HUES48 (cell line): ENCODE measurements at regions not wholly inside any gene's neighbourhood (a gene's known extent, or its start where the extent isn't known, plus 50 kb on each side); places are given as distances from the start of the nearest gene placed in this dataset.
"Not testable (repeated sequence)": the region's sequence is repeated elsewhere in the genome, so short reads cannot be mapped to it uniquely, and the experiment has no call there.

Experiments
- H3K27ac ChIP-seq: one replicate; pipeline ENCODE4 v1.7.0; 2013; ENCODE audit warnings: low read depth, low read length, inconsistent platforms
- H3K27me3 ChIP-seq: 2 replicates; pipeline ENCODE4 v1.6.1; 2013; ENCODE audit warnings: mild to moderate bottlenecking, low read length; ENCODE audit not compliant: control insufficient read depth, insufficient read depth
- H3K36me3 ChIP-seq: 2 replicates; pipeline ENCODE4 v1.6.1; 2013; ENCODE audit warnings: low read length; ENCODE audit not compliant: control insufficient read depth, insufficient read depth
- H3K4me1 ChIP-seq: 2 replicates; pipeline ENCODE4 v1.6.1; 2013; ENCODE audit warnings: mild to moderate bottlenecking, low read length; ENCODE audit not compliant: control insufficient read depth, insufficient read depth
- H3K4me3 ChIP-seq: 2 replicates; pipeline ENCODE4 v1.5.1; 2013; ENCODE audit warnings: mild to moderate bottlenecking, low read depth, low read length
- H3K9ac ChIP-seq: 2 replicates; pipeline ENCODE4 v1.6.1; 2013; ENCODE audit warnings: mild to moderate bottlenecking, low read depth, low read length, moderate library complexity
- H3K9me3 ChIP-seq: 2 replicates; pipeline ENCODE4 v1.6.1; 2013; ENCODE audit warnings: low read length; ENCODE audit not compliant: control insufficient read depth, insufficient read depth

DNA sequence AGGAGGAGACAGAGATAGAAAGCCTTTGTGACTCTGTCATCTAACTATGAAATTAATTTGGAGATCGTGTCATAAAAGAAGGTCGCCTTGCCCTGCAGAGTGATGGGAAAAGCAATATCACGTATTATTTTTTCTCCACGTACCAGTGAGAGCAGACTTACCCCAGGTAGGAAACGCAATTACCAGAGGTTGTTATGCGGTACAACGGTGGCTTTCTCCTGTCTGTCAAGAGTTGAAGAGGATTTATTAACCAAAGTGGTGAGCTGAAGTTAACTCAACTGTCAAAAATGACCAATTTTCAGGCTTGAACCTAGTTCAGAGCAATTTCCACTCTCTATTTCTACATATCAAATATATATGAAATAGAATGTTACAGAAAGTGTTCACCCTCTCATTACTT, 282.6 kb upstream of the PFKP start:
- Histone ChIP-seq H3K9me3 (no peaks in the 10 kb centered on the region), H3K4me3 (no peak overlapping the region), H3K36me3 (no peaks in the 10 kb centered on the region), H3K9ac (no peak overlapping the region), H3K27ac (no peak overlapping the region), H3K4me1 (no peaks in the 10 kb centered on the region), H3K27me3 (no peaks in the 10 kb centered on the region)

GRCh38 chr10:2782950-2783349, 284.4 kb upstream of the PFKP start:
- Histone ChIP-seq H3K27me3 (no peaks in the 10 kb centered on the region), H3K36me3 (no peaks in the 10 kb centered on the region), H3K4me1 (no peaks in the 10 kb centered on the region), H3K9ac (no peak overlapping the region), H3K27ac (no peak overlapping the region), H3K9me3 (no peaks in the 10 kb centered on the region), H3K4me3 (no peak overlapping the region)

DNA sequence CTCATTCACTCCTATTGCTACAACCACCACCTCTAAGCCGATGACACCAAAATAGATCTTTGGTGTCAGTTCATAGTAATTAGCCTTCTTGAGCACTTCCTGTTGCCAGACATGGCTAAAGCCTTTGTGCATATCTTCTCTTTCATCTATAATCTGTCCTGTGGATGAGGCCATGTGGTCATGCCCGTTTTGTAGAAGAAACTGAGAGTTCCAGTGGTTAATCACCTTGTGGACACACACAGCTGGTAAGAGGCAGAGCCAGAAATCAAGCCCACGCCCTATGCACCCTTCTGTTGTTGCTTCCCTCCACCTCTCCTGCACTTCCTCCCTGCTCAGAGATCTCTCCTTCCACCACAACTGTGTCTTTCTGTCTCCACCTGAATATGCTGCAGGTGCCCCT, 285.1 kb upstream of the PFKP start:
- Histone ChIP-seq H3K4me1 (no peaks in the 10 kb centered on the region), H3K9me3 (no peaks in the 10 kb centered on the region), H3K36me3 (no peaks in the 10 kb centered on the region), H3K27ac (no peak overlapping the region), H3K4me3 (no peak overlapping the region), H3K9ac (no peak overlapping the region), H3K27me3 (no peaks in the 10 kb centered on the region)

DNA sequence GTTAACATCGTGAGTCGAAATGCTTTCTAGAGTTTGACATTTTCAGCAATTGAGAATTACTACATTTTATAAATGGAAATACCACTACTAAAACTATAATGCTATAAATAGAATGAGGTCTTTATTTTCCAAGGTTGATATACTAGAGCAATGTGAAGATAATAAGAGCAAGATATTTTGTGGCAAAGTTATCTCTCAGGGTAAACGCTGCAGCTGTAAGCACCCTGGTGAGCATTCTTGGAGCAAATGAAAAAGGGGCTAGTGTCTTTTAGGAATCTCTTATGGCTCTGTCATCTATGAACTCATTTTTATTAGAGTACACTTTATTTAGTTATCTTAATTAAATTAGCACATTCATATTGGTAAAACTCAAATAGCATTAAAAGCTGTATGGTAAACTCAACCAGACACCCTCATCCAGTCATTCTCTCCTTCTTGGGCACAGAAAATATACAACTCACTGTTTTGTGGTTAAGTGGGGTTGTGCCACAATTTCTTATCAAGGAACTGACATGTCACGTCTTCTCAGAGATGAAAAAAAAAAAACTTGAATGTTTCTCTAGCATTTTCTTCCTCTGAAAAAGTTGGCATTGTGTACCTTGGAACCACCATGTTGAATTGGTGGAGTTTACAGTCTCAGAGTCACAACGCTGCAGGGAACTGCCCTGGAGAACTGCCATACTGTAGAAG, 289.5 kb upstream of the PFKP start:
- no peak overlapping the region for H3K9ac ChIP-seq
- no peaks in the 10 kb centered on the region for H3K27me3 ChIP-seq
- H3K36me3 ChIP-seq: no peaks in the 10 kb centered on the region
- no peak overlapping the region for H3K27ac ChIP-seq
- no peaks in the 10 kb centered on the region for H3K9me3 ChIP-seq
- no peak overlapping the region for H3K4me3 ChIP-seq
- no peaks in the 10 kb centered on the region for H3K4me1 ChIP-seq

- H3K4me3 ChIP-seq: no peak overlapping the region
- no peak overlapping the region for H3K9ac ChIP-seq
- no peaks in the 10 kb centered on the region for H3K27me3 ChIP-seq
- H3K27ac ChIP-seq: no peak overlapping the region
- no peaks in the 10 kb centered on the region for H3K9me3 ChIP-seq
- H3K36me3 ChIP-seq: no peaks in the 10 kb centered on the region
- H3K4me1 ChIP-seq: no peaks in the 10 kb centered on the region
These were observed 294.3 kb upstream of the PFKP start for GRCh38 chr10:2772816-2773631.

DNA sequence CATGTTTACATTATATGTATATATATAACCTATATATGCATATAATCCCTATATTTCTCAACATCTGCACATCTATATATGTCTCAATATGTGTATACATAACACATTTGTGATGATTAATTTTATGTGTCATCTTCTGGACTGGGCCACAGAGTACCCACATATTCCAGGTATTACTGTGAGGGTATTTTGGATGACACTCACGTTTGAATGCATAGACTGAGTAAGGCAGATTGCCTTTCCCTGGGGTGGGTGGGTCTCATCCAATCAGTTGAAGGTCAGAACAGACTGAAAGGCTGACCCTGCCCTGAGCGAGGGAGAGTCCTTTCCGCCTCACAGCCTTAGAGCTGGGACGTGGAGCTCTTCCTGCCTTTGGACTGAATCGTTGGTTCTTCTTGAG, 295.2 kb upstream of the PFKP start:
- Histone ChIP-seq H3K4me3 (no peak overlapping the region), H3K9ac (no peak overlapping the region), H3K36me3 (no peaks in the 10 kb centered on the region), H3K9me3 (no peaks in the 10 kb centered on the region), H3K27me3 (no peaks in the 10 kb centered on the region), H3K27ac (no peak overlapping the region), H3K4me1 (no peaks in the 10 kb centered on the region)

- H3K36me3 ChIP-seq, H3K4me1 ChIP-seq: not testable (repeated sequence)
These were observed 300.1 kb upstream of the PFKP start for GRCh38 chr10:2767293-2767692.

DNA sequence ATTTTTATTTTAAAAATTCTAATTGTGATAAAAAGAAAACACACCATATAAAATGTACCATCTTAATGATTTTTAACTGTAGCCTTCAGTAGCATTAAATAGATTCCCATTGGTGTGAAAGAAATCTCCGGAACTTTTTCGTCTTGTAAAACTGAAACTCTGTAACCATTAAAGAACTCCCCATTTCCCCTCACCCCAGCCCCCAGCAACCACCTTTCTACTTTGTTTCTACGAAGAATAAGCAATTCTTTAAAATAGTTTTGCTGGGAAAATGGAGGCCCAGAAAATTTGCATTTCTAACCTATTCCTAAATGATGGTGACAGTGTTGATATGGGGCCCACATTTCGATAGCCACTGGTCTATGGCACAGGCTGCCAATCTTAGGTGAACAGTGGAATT, 305.4 kb upstream of the PFKP start:
- Histone ChIP-seq H3K4me1 (no peaks in the 10 kb centered on the region), H3K9me3 (no peaks in the 10 kb centered on the region), H3K9ac (no peak overlapping the region), H3K27me3 (no peaks in the 10 kb centered on the region), H3K27ac (no peak overlapping the region), H3K4me3 (no peak overlapping the region), H3K36me3 (no peaks in the 10 kb centered on the region)

More at GRCh38 chr10:2767293-2767692, 300.1 kb upstream of the PFKP start:
- H3K27ac ChIP-seq, H3K9me3 ChIP-seq, H3K4me3 ChIP-seq, H3K9ac ChIP-seq, H3K27me3 ChIP-seq: not testable (repeated sequence)

- Histone ChIP-seq H3K36me3 (no peaks in the 10 kb centered on the region), H3K9ac (no peak overlapping the region), H3K27ac (no peak overlapping the region), H3K4me3 (no peak overlapping the region), H3K27me3 (no peaks in the 10 kb centered on the region), H3K9me3 (no peaks in the 10 kb centered on the region), H3K4me1 (no peaks in the 10 kb centered on the region)
These were observed 306.0 kb upstream of the PFKP start for GRCh38 chr10:2761311-2761710.

DNA sequence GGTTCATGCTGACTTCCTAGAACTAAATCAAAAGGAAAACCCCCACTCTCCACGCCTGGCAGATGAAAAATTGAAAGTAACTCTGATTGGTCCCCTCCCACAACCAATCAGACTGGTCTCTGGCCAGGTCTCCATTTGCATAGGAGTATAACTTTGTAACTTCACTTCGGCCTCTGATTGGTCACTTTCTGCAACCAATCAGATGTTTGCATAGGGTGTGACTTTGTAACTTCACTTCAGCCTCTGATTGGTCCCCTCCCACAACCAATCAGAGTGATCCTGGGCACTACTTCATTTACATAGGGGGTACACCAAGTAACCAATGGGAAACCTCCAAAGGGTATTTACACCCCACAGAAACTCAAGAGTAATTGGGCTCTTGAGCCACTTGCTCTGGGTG, 306.6 kb upstream of the PFKP start:
- H3K4me1 ChIP-seq: no peaks in the 10 kb centered on the region
- H3K9ac ChIP-seq: no peak overlapping the region
- H3K27me3 ChIP-seq: no peaks in the 10 kb centered on the region
- no peaks in the 10 kb centered on the region for H3K9me3 ChIP-seq
- no peaks in the 10 kb centered on the region for H3K36me3 ChIP-seq
- H3K4me3 ChIP-seq: no peak overlapping the region
- no peak overlapping the region for H3K27ac ChIP-seq

- no peaks in the 10 kb centered on the region for H3K27me3 ChIP-seq
- H3K9ac ChIP-seq: no peak overlapping the region
- H3K4me1 ChIP-seq: no peaks in the 10 kb centered on the region
- no peaks in the 10 kb centered on the region for H3K9me3 ChIP-seq
- H3K27ac ChIP-seq: no peak overlapping the region
- H3K4me3 ChIP-seq: no peak overlapping the region
- no peaks in the 10 kb centered on the region for H3K36me3 ChIP-seq
These were observed 308.1 kb upstream of the PFKP start for GRCh38 chr10:2759233-2759632.
